Calu3 (cell line): ENCODE measurements at regions not wholly inside any gene's neighbourhood (a gene's known extent, or its start where the extent isn't known, plus 50 kb on each side); places are given as distances from the start of the nearest gene placed in this dataset.

ENCODE experiments used
- BruUV-seq: library from RNA; stranded (reverse); fragments of 400-500 nt; replicated peaks from 2 replicates; lab custom pipeline; 2021; lab: Mats Ljungman, UMichigan
- CTCF ChIA-PET: fragments of 300-600 bp; sonication (Branson Sonifier 250); formaldehyde crosslinking; loops from one replicate; lab custom pipeline; 2022; ENCODE audit warnings: antibody characterized with exemption; lab: Charles Lee
- DNase-seq: peaks from one replicate; pipeline ENCODE4 v3.0.0; 2022
- H3K27ac Mint-ChIP-seq: one replicate; pipeline ENCODE4 v1.8.0; 2022; ENCODE audit warnings: mixed read lengths; ENCODE audit not compliant: unreplicated experiment
- H3K27me3 Mint-ChIP-seq: one replicate; pipeline ENCODE4 v1.8.0; 2022; ENCODE audit warnings: mixed read lengths; ENCODE audit not compliant: unreplicated experiment
- H3K36me3 Mint-ChIP-seq: one replicate; pipeline ENCODE4 v1.8.0; 2022; ENCODE audit warnings: mild to moderate bottlenecking, moderate library complexity, mixed read lengths; ENCODE audit not compliant: insufficient read depth, unreplicated experiment
- H3K4me1 Mint-ChIP-seq: one replicate; pipeline ENCODE4 v1.8.0; 2022; ENCODE audit warnings: mild to moderate bottlenecking, low read depth, mixed read lengths; ENCODE audit not compliant: unreplicated experiment
- H3K4me3 Mint-ChIP-seq: one replicate; pipeline ENCODE4 v1.8.0; 2022; ENCODE audit warnings: mild to moderate bottlenecking, low read depth, moderate library complexity, mixed read lengths; ENCODE audit not compliant: unreplicated experiment
- H3K9me3 Mint-ChIP-seq: one replicate; pipeline ENCODE4 v1.8.0; 2022; ENCODE audit warnings: low read depth, mixed read lengths; ENCODE audit not compliant: unreplicated experiment
- CTCF ChIP-seq: fragments of 200-600 bp; IDR thresholded peaks from one replicate; pipeline ENCODE4 v1.8.0; 2022; ENCODE audit warnings: antibody characterized with exemption; ENCODE audit not compliant: unreplicated experiment
- intact Hi-C: fragments of 100-400 bp; cut with micrococcal nuclease; formaldehyde crosslinking; loops from one replicate; pipeline ENCODE4 v1.10.0; 2022; ENCODE audit not compliant: unreplicated experiment

- Mint-ChIP-seq H3K4me1 (no peaks in the 10 kb centered on the region), H3K36me3 (no peaks in the 10 kb centered on the region), H3K4me3 (no peak overlapping the region), H3K9me3 (no peaks in the 10 kb centered on the region), H3K27ac (no peak overlapping the region), H3K27me3 (no peaks in the 10 kb centered on the region)
- BruUV-seq, result no TSS peak
- no peak for TF ChIP-seq CTCF
- intact Hi-C loops, result no loop called here
- no peak for DNase-seq
- CTCF ChIA-PET, result no interaction called here
Measured at GRCh38 chr4:178026999-178027398, 584.8 kb upstream of the AGA start.

DNA sequence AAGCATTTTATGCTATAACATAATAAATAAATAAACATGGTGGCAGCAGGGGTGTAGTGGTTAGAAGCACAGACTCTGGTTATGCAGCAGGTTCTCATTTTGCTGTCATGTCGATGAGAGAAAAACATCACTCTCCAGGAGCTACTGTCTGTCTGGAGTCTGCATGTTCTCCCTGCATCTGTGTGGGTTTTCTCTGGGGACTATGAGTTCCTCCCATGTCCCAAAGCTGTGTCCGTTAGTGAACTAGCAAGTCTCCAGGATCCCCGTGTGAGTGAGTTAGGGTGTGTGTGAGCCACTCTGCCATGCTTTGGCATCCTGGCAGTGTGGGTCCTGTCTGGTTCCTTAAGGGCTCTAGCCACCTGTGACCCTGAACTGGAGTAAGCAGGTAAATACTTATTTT lies 585.6 kb upstream of the AGA start:
- H3K4me1 Mint-ChIP-seq, result no peaks in the 10 kb centered on the region
- no peaks in the 10 kb centered on the region for H3K9me3 Mint-ChIP-seq
- no peak overlapping the region for H3K27ac Mint-ChIP-seq
- intact Hi-C loops, result no loop called here
- no peaks in the 10 kb centered on the region for H3K36me3 Mint-ChIP-seq
- TF ChIP-seq CTCF, result no peak
- BruUV-seq, result no TSS peak
- CTCF ChIA-PET, result no interaction called here
- H3K27me3 Mint-ChIP-seq, result no peaks in the 10 kb centered on the region
- DNase-seq, result no peak
- no peak overlapping the region for H3K4me3 Mint-ChIP-seq

DNA sequence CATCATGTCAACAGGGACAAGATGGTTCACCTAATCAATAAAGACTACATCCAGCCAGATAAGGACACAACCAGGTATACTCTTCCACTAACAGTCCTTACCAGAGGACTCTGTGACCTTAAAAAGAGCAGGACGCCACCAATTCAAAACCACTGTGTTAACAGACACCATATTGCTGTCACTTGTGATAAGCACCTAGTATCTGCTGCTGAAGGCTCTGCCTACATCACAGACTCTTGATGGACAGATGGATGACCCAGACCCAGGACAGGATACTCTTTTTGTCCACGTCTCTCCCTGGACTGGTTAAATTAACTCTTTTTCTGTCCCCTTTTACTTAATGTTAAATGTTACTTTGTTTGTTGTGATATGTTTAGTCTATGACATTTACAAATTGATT lies 586.2 kb upstream of the AGA start:
- Mint-ChIP-seq H3K27me3 (no peaks in the 10 kb centered on the region), H3K27ac (no peak overlapping the region), H3K9me3 (no peaks in the 10 kb centered on the region), H3K36me3 (no peaks in the 10 kb centered on the region), H3K4me3 (no peak overlapping the region), H3K4me1 (no peaks in the 10 kb centered on the region)
- CTCF ChIA-PET, result no interaction called here
- no peak for DNase-seq
- TF ChIP-seq CTCF, result no peak
- intact Hi-C loops, result no loop called here
- no TSS peak for BruUV-seq

DNA sequence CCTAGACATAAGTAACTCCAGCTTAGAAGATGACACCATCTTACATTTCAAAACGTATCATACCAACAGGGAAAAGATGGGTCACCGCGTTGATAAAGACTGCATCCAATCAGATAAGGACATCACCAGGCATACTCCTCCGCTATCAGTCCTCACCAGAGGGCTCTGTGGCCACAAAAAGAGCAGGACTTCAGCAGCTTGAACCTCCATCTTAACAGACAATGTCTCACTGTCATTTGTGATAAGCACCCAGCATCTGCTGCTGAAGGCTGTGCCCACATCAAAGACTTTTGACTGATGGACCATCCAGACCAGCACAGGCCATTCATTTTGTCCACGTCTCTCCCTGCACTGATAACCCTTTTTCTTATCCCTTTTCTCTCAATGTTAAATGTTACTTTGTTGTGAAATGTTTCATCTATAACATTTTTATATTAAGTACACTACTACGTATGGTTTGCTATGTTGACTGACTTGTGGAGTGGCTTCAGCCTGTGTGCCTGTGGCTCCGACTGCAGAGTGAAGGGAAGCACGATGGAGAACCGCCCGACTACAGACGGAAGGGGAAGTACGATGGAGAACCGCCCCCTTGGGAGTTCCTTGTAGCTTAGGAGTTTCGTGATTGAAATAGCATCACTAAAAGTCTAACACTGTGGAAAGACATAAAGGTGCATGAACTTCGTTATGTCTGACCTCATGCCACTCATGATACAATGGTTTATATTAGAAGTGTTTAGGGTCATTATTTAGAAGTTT lies 595.4 kb upstream of the AGA start:
- H3K9me3 Mint-ChIP-seq, result no peaks in the 10 kb centered on the region
- H3K27ac Mint-ChIP-seq, result no peak overlapping the region
- CTCF ChIA-PET, result no interaction called here
- H3K27me3 Mint-ChIP-seq, result no peaks in the 10 kb centered on the region
- no TSS peak for BruUV-seq
- no peak for TF ChIP-seq CTCF
- no peak for DNase-seq
- intact Hi-C loops, result no loop called here
- H3K36me3 Mint-ChIP-seq, result no peaks in the 10 kb centered on the region
- H3K4me1 Mint-ChIP-seq, result no peaks in the 10 kb centered on the region
- no peak overlapping the region for H3K4me3 Mint-ChIP-seq
